Neural cell (in vitro differentiated cells): ENCODE measurements at regions not wholly inside any gene's neighbourhood (a gene's known extent, or its start where the extent isn't known, plus 50 kb on each side); places are given as distances from the start of the nearest gene placed in this dataset.

ENCODE experiments used
- CTCF ChIP-seq: fragments of 450-650 bp; IDR thresholded peaks from 2 replicates; pipeline ENCODE4 v1.5.1; 2014; ENCODE audit warnings: antibody characterized with exemption, mild to moderate bottlenecking, moderate library complexity; ENCODE audit not compliant: poor library complexity, severe bottlenecking
- POLR2AphosphoS5 ChIP-seq: IDR thresholded peaks from 2 replicates; pipeline ENCODE4 v1.6.1; 2012
- TF ChIP-seq, protein P1 (sequence below): IDR thresholded peaks from 2 replicates; pipeline ENCODE4 v1.6.1; 2012; ENCODE audit warnings: borderline replicate concordance

DNA sequence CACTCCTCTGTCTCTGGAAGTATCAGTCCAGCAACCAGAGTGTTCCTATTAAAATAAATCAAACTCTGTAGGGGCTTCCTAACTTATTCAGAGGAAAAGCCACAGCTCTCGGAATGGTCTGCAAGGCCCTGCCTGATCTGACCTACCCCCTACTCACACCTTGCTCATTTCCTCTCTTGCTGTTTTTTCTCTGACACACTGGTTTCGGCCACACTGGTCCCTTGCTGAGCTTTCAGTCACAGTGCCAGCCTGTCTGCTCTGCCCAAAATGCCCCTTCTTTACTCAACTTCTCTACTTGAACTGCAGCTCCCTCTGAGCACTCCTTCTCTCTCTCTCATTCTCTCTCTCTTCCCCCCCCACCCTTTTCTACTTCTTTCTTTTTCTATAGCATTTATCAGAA is 430.2 kb downstream of the UTRN start:
- no peak for TF ChIP-seq CTCF
- TF ChIP-seq POLR2AphosphoS5: no peak
- TF ChIP-seq, protein P1, sequence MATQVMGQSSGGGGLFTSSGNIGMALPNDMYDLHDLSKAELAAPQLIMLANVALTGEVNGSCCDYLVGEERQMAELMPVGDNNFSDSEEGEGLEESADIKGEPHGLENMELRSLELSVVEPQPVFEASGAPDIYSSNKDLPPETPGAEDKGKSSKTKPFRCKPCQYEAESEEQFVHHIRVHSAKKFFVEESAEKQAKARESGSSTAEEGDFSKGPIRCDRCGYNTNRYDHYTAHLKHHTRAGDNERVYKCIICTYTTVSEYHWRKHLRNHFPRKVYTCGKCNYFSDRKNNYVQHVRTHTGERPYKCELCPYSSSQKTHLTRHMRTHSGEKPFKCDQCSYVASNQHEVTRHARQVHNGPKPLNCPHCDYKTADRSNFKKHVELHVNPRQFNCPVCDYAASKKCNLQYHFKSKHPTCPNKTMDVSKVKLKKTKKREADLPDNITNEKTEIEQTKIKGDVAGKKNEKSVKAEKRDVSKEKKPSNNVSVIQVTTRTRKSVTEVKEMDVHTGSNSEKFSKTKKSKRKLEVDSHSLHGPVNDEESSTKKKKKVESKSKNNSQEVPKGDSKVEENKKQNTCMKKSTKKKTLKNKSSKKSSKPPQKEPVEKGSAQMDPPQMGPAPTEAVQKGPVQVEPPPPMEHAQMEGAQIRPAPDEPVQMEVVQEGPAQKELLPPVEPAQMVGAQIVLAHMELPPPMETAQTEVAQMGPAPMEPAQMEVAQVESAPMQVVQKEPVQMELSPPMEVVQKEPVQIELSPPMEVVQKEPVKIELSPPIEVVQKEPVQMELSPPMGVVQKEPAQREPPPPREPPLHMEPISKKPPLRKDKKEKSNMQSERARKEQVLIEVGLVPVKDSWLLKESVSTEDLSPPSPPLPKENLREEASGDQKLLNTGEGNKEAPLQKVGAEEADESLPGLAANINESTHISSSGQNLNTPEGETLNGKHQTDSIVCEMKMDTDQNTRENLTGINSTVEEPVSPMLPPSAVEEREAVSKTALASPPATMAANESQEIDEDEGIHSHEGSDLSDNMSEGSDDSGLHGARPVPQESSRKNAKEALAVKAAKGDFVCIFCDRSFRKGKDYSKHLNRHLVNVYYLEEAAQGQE: no peak
